Progenitor cell of endocrine pancreas (in vitro differentiated cells): ENCODE measurements at regions not wholly inside any gene's neighbourhood (a gene's known extent, or its start where the extent isn't known, plus 50 kb on each side); places are given as distances from the start of the nearest gene placed in this dataset.

ENCODE experiments used
- DNase-seq: peaks from one replicate; pipeline ENCODE4 v3.0.0; 2021; ENCODE audit warnings: low spot score; ENCODE audit not compliant: unreplicated experiment
- H3K27ac Mint-ChIP-seq: 2 replicates; pipeline ENCODE4 v1.8.0; 2021; ENCODE audit warnings: mild to moderate bottlenecking, moderate library complexity, mixed read lengths
- H3K27me3 Mint-ChIP-seq: 2 replicates; pipeline ENCODE4 v1.8.0; 2021; ENCODE audit warnings: mixed read lengths
- H3K36me3 Mint-ChIP-seq: 2 replicates; pipeline ENCODE4 v1.8.0; 2022; ENCODE audit warnings: mixed read lengths; ENCODE audit not compliant: insufficient read depth
- H3K4me1 Mint-ChIP-seq: 2 replicates; pipeline ENCODE4 v1.8.0; 2021; ENCODE audit warnings: low read depth, mixed read lengths
- H3K4me3 Mint-ChIP-seq: 2 replicates; pipeline ENCODE4 v1.8.0; 2021; ENCODE audit warnings: low read depth, mild to moderate bottlenecking, moderate library complexity, mixed read lengths
- H3K9me3 Mint-ChIP-seq: 2 replicates; pipeline ENCODE4 v1.8.0; 2021; ENCODE audit warnings: low read depth, mixed read lengths
- CTCF ChIP-seq: fragments of 200-600 bp; sonication (generic); IDR thresholded peaks from one replicate; pipeline ENCODE4 v1.5.0; 2021; ENCODE audit warnings: antibody characterized with exemption, mild to moderate bottlenecking; ENCODE audit not compliant: unreplicated experiment

- Mint-ChIP-seq H3K27ac (no peak overlapping the region), H3K4me3 (no peak overlapping the region), H3K36me3 (no peaks in the 10 kb centered on the region), H3K9me3 (no peaks in the 10 kb centered on the region), H3K27me3 (no peaks in the 10 kb centered on the region), H3K4me1 (peaks cover 9% of the 10 kb centered on the region)
- TF ChIP-seq CTCF, result no peak
- no peak for DNase-seq
Measured at GRCh38 chr1:56193656-56194055, 385.7 kb downstream of the PLPP3 start.

DNA sequence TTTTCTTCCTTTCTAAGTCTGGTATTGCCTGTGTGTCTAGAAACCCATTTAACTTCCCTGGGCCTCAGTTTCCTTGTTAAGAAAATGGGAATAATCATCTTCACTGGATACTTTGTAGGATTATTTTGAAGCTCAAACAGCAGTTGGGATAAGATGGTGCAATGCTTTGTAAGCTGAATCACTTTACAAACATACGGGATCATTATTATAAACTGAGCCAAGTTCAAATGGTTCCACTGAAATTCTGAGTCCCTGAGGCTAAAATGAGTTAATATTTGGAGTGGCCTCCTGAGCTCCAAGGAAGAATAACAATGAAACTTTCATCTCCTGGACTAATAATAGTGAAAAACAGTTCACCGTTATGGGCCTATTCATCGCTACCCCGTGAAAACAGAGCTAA, 388.0 kb downstream of the PLPP3 start:
- no peak for DNase-seq
- H3K4me1 Mint-ChIP-seq, result peaks cover 9% of the 10 kb centered on the region
- no peaks in the 10 kb centered on the region for H3K27me3 Mint-ChIP-seq
- no peak overlapping the region for H3K27ac Mint-ChIP-seq
- no peak overlapping the region for H3K4me3 Mint-ChIP-seq
- H3K9me3 Mint-ChIP-seq, result no peaks in the 10 kb centered on the region
- TF ChIP-seq CTCF, result no peak
- H3K36me3 Mint-ChIP-seq, result no peaks in the 10 kb centered on the region

DNA sequence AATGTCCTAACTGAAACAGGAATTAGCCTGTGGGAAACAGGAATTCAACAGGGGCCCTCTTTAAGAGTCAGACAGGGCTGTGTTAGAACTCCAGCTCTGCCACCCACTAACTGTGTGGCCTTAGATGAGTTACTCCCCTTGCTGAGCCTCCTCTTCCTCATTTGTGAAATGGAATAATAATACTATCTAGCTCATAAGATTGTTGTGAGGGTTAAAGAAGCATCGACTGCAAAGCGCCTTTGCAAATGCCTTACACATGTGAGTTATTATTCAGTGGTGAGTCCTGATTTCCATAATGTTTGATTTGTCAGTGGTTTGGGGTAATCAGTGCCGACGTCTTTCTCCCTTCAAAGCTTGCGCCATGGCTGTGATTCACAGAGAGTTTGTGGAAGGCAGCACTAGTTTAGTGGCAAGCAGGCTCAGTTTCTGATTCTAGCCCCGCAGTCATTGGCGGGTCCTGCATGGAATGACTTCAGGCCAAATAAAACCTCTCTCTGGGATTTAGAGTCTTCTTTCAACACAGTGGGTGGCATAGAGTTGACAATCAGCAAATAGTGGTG, 388.5 kb downstream of the PLPP3 start:
- H3K36me3 Mint-ChIP-seq, result no peaks in the 10 kb centered on the region
- no peak overlapping the region for H3K27ac Mint-ChIP-seq
- no peak for TF ChIP-seq CTCF
- H3K4me3 Mint-ChIP-seq, result no peak overlapping the region
- H3K27me3 Mint-ChIP-seq, result no peaks in the 10 kb centered on the region
- no peak for DNase-seq
- no peaks in the 10 kb centered on the region for H3K9me3 Mint-ChIP-seq
- peaks cover 9% of the 10 kb centered on the region for H3K4me1 Mint-ChIP-seq

- Mint-ChIP-seq H3K27me3 (no peaks in the 10 kb centered on the region), H3K9me3 (no peaks in the 10 kb centered on the region), H3K4me3 (no peak overlapping the region), H3K4me1 (peaks cover 9% of the 10 kb centered on the region), H3K27ac (no peak overlapping the region), H3K36me3 (no peaks in the 10 kb centered on the region)
- TF ChIP-seq CTCF, result peak; percentile 42
- no peak for DNase-seq
Measured at GRCh38 chr1:56189946-56190805, 389.2 kb downstream of the PLPP3 start.

DNA sequence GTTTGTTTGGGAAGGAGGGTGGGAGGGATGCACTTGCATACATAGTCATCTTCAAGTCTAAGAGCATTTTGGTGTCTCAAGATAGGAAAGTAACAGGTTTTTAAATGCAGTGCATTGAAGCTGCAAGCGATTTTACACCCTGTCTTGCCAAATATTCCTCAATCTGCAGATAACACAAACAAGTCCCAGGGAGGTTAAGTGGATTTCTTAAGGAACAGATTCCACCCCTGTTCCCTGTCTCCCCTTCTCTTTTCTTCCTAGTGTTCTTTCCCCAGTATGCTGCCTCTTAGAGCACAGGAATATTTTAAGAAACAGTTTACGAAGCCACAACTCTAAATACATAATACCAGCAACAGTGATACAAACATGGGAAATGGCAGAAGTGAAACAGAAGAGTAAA, 389.9 kb downstream of the PLPP3 start:
- no peak for TF ChIP-seq CTCF
- H3K4me3 Mint-ChIP-seq, result no peak overlapping the region
- no peaks in the 10 kb centered on the region for H3K36me3 Mint-ChIP-seq
- H3K9me3 Mint-ChIP-seq, result no peaks in the 10 kb centered on the region
- no peaks in the 10 kb centered on the region for H3K27me3 Mint-ChIP-seq
- no peak overlapping the region for H3K27ac Mint-ChIP-seq
- peaks cover 9% of the 10 kb centered on the region for H3K4me1 Mint-ChIP-seq
- DNase-seq, result no peak
